ENCODE measurements at regions not wholly inside any gene's neighbourhood (a gene's known extent, or its start where the extent isn't known, plus 50 kb on each side); places are given as distances from the start of the nearest gene placed in this dataset.

DNA sequence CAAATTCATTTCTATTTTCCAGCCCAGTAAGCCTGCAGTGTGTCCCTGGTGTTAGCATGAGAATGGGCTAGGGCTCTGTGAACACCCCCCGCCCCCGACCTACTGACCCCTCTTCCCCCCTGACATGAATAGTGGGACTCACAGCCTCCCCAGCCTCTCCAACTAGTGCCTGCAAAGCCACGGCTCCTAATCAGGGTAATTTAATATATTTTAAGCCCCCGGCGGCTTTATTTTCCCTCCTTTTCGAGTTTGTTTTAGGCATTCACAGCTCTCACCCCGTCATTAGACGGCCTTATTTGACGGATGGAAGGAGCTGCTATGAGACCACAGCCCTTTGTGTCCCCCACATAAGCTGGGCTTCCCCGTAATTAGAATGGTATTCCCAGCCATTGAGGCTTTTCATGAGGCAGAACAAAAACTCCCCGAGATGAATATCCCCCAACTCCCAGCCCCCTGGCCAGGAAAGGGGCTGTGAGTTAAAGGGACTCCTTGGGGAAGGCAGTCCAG is 78.3 kb upstream of the POLG start:
- TF ChIP-seq RAD21 (IDR thresholded peaks at IDR 0.05; ENCODE audit: low read depth): no peak
- TF ChIP-seq YY1 (IDR thresholded peaks at IDR 0.05; ENCODE audit: low read depth): no peak
- TF ChIP-seq ZBTB7A (IDR thresholded peaks at IDR 0.05; ENCODE audit: low read depth): no peak
- TF ChIP-seq EGR1 (IDR thresholded peaks at IDR 0.05): no peak
- TF ChIP-seq CREB1 (IDR thresholded peaks at IDR 0.05; ENCODE audit: low read depth): no peak
- no peak for TF ChIP-seq TCF12 (IDR thresholded peaks at IDR 0.05; ENCODE audit: low read depth)
- TF ChIP-seq NFIC (IDR thresholded peaks at IDR 0.05): no peak
- TF ChIP-seq EP300 (IDR thresholded peaks at IDR 0.05; ENCODE audit: borderline replicate concordance): no peak
- no peak for TF ChIP-seq CEBPB (IDR thresholded peaks at IDR 0.05)
- TF ChIP-seq, protein P1, sequence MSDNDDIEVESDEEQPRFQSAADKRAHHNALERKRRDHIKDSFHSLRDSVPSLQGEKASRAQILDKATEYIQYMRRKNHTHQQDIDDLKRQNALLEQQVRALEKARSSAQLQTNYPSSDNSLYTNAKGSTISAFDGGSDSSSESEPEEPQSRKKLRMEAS (IDR thresholded peaks at IDR 0.05): no peak
